PC-9 (cell line): ENCODE measurements at regions not wholly inside any gene's neighbourhood (a gene's known extent, or its start where the extent isn't known, plus 50 kb on each side); places are given as distances from the start of the nearest gene placed in this dataset.
"Not testable (repeated sequence)": the region's sequence is repeated elsewhere in the genome, so short reads cannot be mapped to it uniquely, and the experiment has no call there.

ENCODE experiments used
- BruUV-seq: library from RNA; stranded (reverse); fragments of 400-500 nt; replicated peaks from 2 replicates; lab custom pipeline; 2021; lab: Mats Ljungman, UMichigan
- CTCF ChIA-PET: fragments of 300-600 bp; sonication (Branson Sonifier 250); formaldehyde crosslinking; loops from one replicate; lab custom pipeline; 2022; ENCODE audit warnings: antibody characterized with exemption; lab: Charles Lee
- POLR2A ChIA-PET: fragments of 300-600 bp; sonication (Branson Sonifier 250); formaldehyde crosslinking; loops from one replicate; lab custom pipeline; 2022; ENCODE audit warnings: antibody characterized with exemption; ENCODE audit not compliant: unreplicated experiment; lab: Charles Lee
- DNase-seq, 2 experiments: peaks; one replicate each; pipeline versions ENCODE4 v3.0.0 to v3.0.0-alpha.2; 2015 to 2022; ENCODE audit warnings: mixed read lengths in 1 of 2
- H2AFZ ChIP-seq: fragments of 200-600 bp; sonication (generic); 2 replicates; pipeline ENCODE4 v1.8.1; 2017; ENCODE audit warnings: antibody characterized with exemption
- H3F3A ChIP-seq: fragments of 200-600 bp; sonication (generic); 2 replicates; pipeline ENCODE4 v1.8.1; 2017; ENCODE audit warnings: antibody characterized with exemption, mild to moderate bottlenecking, low read depth; ENCODE audit not compliant: insufficient read depth
- H3K27ac ChIP-seq: fragments of 200-600 bp; sonication (generic); 2 replicates; pipeline ENCODE4 v1.6.1; 2016; ENCODE audit warnings: mixed run types
- H3K27me3 ChIP-seq: fragments of 200-600 bp; sonication (generic); 2 replicates; pipeline ENCODE4 v1.6.1; 2016; ENCODE audit warnings: low read depth, mixed run types; ENCODE audit not compliant: insufficient read depth
- H3K36me3 ChIP-seq: fragments of 200-600 bp; sonication (generic); 2 replicates; pipeline ENCODE4 v1.6.1; 2016; ENCODE audit warnings: low read depth, mixed run types
- H3K4me1 ChIP-seq: fragments of 200-600 bp; sonication (generic); replicated peaks from 2 replicates; pipeline ENCODE4 v1.6.1; 2016; ENCODE audit warnings: mixed run types; ENCODE audit not compliant: insufficient read depth
- H3K4me2 ChIP-seq: fragments of 200-600 bp; sonication (generic); 2 replicates; pipeline ENCODE4 v1.6.1; 2017; ENCODE audit warnings: mixed run types
- H3K4me3 ChIP-seq: fragments of 200-600 bp; sonication (generic); 2 replicates; pipeline ENCODE4 v1.6.1; 2016; ENCODE audit warnings: mixed run types
- H3K79me2 ChIP-seq: fragments of 200-600 bp; sonication (generic); 2 replicates; pipeline ENCODE4 v1.6.1; 2017; ENCODE audit warnings: low read depth, mixed run types
- H3K9me2 ChIP-seq: fragments of 200-600 bp; sonication (generic); 2 replicates; pipeline ENCODE4 v1.8.1; 2017; ENCODE audit warnings: mild to moderate bottlenecking; ENCODE audit not compliant: insufficient read depth
- H3K9me3 ChIP-seq: fragments of 200-600 bp; sonication (generic); 2 replicates; pipeline ENCODE4 v1.8.1; 2016; ENCODE audit warnings: low read depth; ENCODE audit not compliant: insufficient read depth
- H4K20me1 ChIP-seq: fragments of 200-600 bp; sonication (generic); 2 replicates; pipeline ENCODE4 v1.8.1; 2017; ENCODE audit not compliant: insufficient read depth
- EZH2 ChIP-seq: fragments of 200-600 bp; sonication (generic); IDR thresholded peaks from 2 replicates; pipeline ENCODE4 v1.8.0; 2017; ENCODE audit warnings: antibody characterized with exemption, low read depth
- intact Hi-C: fragments of 100-400 bp; cut with micrococcal nuclease; formaldehyde crosslinking; loops from one replicate; pipeline ENCODE4 v1.10.0; 2022; ENCODE audit not compliant: unreplicated experiment
- TF ChIP-seq, protein P1 (sequence below): fragments of 200-600 bp; sonication (generic); conservative IDR thresholded peaks from 2 replicates; pipeline ENCODE4 v1.6.1; 2017; ENCODE audit warnings: mixed run types, antibody characterized with exemption, mild to moderate bottlenecking, moderate library complexity

DNA sequence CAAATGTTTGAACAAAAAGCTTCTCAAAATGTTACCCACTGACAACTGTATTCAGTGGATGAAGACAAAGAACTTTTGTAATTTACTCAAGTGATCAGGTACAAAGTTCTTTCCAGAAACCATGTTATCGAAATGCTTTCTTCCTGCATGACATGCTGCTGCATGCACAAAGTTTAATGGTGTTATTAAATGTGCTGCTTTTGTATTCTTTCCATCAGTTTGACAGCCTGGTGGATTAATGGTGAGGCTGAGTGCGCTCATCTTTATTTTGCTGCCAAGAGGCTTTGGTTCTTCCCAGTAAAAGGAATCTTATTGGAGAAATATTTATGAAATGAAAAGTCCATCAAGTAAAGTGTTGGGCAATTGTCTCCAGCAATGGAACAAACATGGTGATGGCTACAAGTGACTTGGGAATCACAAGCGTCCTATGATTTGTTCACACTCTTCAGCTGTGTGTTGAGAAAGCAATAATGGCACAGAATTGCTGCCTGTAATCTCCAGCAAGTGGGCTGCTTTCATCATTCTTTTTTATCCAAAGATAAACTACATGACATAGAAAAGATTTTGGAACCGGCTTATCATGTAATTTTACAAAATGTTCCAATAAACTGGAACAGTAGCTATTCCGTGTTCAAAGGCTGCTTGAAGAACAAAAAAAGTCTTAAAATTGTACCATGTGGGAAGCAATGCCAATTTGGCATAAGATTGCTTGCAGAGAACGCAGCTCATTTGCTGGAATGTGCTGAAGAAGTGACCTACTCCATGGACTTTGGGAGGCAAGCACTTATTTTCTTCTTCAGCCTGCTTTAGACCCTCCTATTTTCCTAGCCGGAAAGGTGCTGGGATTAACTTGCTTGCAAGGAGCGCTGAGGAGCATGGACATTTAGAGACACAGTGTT, 153.1 kb downstream of the HSD17B3 start:
- Histone ChIP-seq H3K79me2 (no peaks in the 10 kb centered on the region), H4K20me1 (no peaks in the 10 kb centered on the region), H3K4me1 (no peaks in the 10 kb centered on the region), H3K9me3 (no peaks in the 10 kb centered on the region), H3K27ac (no peak overlapping the region), H3K4me2 (no peak overlapping the region), H2AFZ (no peak overlapping the region), H3K27me3 (peaks cover 77% of the 10 kb centered on the region), H3K36me3 (no peaks in the 10 kb centered on the region), H3K4me3 (no peak overlapping the region), H3K9me2 (no peaks in the 10 kb centered on the region), H3F3A (no peaks in the 10 kb centered on the region)
- DNase-seq, result no peak
- intact Hi-C loops, result no loop called here
- TF ChIP-seq, protein P1, sequence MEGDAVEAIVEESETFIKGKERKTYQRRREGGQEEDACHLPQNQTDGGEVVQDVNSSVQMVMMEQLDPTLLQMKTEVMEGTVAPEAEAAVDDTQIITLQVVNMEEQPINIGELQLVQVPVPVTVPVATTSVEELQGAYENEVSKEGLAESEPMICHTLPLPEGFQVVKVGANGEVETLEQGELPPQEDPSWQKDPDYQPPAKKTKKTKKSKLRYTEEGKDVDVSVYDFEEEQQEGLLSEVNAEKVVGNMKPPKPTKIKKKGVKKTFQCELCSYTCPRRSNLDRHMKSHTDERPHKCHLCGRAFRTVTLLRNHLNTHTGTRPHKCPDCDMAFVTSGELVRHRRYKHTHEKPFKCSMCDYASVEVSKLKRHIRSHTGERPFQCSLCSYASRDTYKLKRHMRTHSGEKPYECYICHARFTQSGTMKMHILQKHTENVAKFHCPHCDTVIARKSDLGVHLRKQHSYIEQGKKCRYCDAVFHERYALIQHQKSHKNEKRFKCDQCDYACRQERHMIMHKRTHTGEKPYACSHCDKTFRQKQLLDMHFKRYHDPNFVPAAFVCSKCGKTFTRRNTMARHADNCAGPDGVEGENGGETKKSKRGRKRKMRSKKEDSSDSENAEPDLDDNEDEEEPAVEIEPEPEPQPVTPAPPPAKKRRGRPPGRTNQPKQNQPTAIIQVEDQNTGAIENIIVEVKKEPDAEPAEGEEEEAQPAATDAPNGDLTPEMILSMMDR, result no peak
- TF ChIP-seq EZH2, result no peak
- POLR2A ChIA-PET, result no interaction called here
- no TSS peak for BruUV-seq
- CTCF ChIA-PET, result no interaction called here

DNA sequence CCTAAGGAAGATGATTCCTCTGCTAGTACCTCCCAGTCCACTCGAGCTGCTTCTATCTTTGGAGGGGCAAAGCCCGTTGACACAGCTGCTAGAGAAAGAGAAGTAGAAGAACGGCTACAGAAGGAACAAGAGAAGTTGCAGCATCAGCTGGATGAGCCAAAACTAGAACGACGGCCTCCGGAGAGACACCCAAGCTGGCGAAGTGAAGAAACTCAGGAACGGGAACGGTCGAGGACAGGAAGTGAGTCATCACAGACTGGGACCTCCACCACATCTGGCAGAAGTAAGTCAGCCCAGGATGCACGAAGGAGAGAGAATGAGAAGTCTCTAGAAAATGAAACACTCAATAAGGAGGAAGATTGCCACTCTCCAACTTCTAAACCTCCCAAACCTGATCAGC, 154.9 kb downstream of the HSD17B3 start:
- H4K20me1 ChIP-seq, H3K79me2 ChIP-seq, H3K9me3 ChIP-seq, H3K4me3 ChIP-seq, H3K36me3 ChIP-seq, POLR2A ChIA-PET, H3K4me1 ChIP-seq, H3F3A ChIP-seq, DNase-seq, BruUV-seq, H2AFZ ChIP-seq, H3K27ac ChIP-seq, CTCF ChIA-PET, intact Hi-C loops, H3K9me2 ChIP-seq, H3K4me2 ChIP-seq: not testable (repeated sequence)
- H3K27me3 ChIP-seq, result peaks cover 79% of the 10 kb centered on the region

DNA sequence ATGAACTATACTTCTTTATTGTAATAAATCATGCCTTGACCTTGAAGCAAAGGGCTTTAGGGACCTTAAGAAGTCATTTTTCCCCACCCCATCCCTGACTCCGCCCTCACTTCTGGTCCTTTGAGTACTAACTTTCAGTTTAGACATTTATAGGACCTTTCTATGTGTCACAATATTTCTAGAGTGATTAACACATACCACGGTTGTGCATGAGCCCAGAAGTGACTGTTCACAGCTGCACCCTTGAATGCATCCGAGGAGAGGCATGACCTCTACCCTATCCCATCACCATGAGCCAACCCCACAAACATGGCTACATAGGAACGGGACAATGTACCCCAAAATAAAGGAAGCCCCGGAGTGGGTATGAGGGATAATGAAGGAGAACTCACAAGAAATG, 160.3 kb downstream of the HSD17B3 start:
- ChIA-PET POLR2A (no interaction called here), CTCF (no interaction called here)
- H3K27ac ChIP-seq, result no peak overlapping the region
- H3K4me3 ChIP-seq, result no peak overlapping the region
- no peak overlapping the region for H3K4me2 ChIP-seq
- no peaks in the 10 kb centered on the region for H3F3A ChIP-seq
- intact Hi-C loops, result no loop called here
- TF ChIP-seq EZH2, result no peak
- TF ChIP-seq, protein P1, result no peak
- DNase-seq, result no peak
- no peaks in the 10 kb centered on the region for H3K36me3 ChIP-seq
- no peaks in the 10 kb centered on the region for H4K20me1 ChIP-seq
- no peaks in the 10 kb centered on the region for H3K9me2 ChIP-seq
- no peaks in the 10 kb centered on the region for H3K9me3 ChIP-seq
- no peaks in the 10 kb centered on the region for H3K4me1 ChIP-seq
- no peaks in the 10 kb centered on the region for H3K79me2 ChIP-seq
- H3K27me3 ChIP-seq, result peaks cover 51% of the 10 kb centered on the region
- no peak overlapping the region for H2AFZ ChIP-seq
- BruUV-seq, result no TSS peak

DNA sequence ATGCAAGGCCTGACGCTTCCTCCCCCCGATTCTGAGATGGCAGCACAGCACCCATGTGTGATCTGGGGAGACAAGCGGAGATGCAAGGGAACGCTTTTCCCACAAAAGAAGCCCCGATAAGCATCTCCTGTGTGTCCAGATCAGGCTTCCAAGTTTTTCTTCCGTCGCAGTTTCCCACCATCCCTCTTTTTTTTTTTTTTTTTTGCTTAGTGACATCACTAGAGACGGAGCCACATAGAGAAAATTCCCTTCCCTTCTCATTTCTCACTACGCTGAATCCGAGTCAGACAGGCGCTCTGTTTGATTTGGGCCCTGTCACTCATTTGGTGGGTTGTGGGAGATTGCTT, 160.9 kb downstream of the HSD17B3 start:
- TF ChIP-seq EZH2, result no peak
- TF ChIP-seq, protein P1, result no peak
- H3K36me3 ChIP-seq, result no peaks in the 10 kb centered on the region
- H4K20me1 ChIP-seq, result no peaks in the 10 kb centered on the region
- H3F3A ChIP-seq, result no peaks in the 10 kb centered on the region
- H3K27me3 ChIP-seq, result peaks cover 48% of the 10 kb centered on the region
- intact Hi-C loops, result no loop called here
- H3K27ac ChIP-seq, result no peak overlapping the region
- ChIA-PET POLR2A (no interaction called here), CTCF (no interaction called here)
- no peak for DNase-seq
- no peak overlapping the region for H2AFZ ChIP-seq
- H3K9me2 ChIP-seq, result no peaks in the 10 kb centered on the region
- BruUV-seq, result no TSS peak
- no peaks in the 10 kb centered on the region for H3K79me2 ChIP-seq
- H3K4me1 ChIP-seq, result no peaks in the 10 kb centered on the region
- H3K4me3 ChIP-seq, result no peak overlapping the region
- no peaks in the 10 kb centered on the region for H3K9me3 ChIP-seq
- H3K4me2 ChIP-seq, result no peak overlapping the region
